Heart left ventricle (tissue), 13 donors: ENCODE measurements at regions not wholly inside any gene's neighbourhood (a gene's known extent, or its start where the extent isn't known, plus 50 kb on each side); places are given as distances from the start of the nearest gene placed in this dataset.

Source experiments
- CTCF ChIP-seq, 12 donors: fragments of 200-600 bp; sonication (generic) in 4 of 12; IDR thresholded peaks; one replicate each; pipeline versions ENCODE4 v1.5.0 to v1.8.0; 2018 to 2022; ENCODE audit warnings: antibody characterized with exemption in 12 of 12, mild to moderate bottlenecking in 5 of 12
- POLR2A ChIP-seq, 2 donors: fragments of 450-650 bp; IDR thresholded peaks; one replicate each; pipeline ENCODE4 v1.6.1; 2017; ENCODE audit warnings: antibody characterized with exemption in 2 of 2, mild to moderate bottlenecking in 2 of 2, moderate library complexity in 2 of 2
- donor health status: ischemic (EF 13 %, LVEDD 7.1; RV severe dilation, severe dysfunction).
- donor health status: DM: no; HTN: yes; CAD: no.
- donor health status: DM: no; HTN: no; CAD: no.
- donor health status: ischemic (EF 25% LVEDD 6.9; RV normal size, moderate dysfunction).
- donor health status: ischemic (EF 25% LVEDD 5.7; RV mildly dilated, moderate dysfunction).
- donor health status: ischemic (EF 35%, LVEDD 5.7; RV mildly dilated, moderate dysfunction).
- donor health status: nonischemic (EF 11% LVEDD 7.7; RV severe dilation, severe dysfunction).
- donor health status: DM: yes; HTN: yes; CAD: no.
- donor health status: PGD.
- donor health status: ischemic (EF 29% LVEDD 5.4; RV normal size, mild dysfunction).
- donor health status: nonischemic (EF 23%, LVEDD 6.1; RV moderate dilation, normal function).

DNA sequence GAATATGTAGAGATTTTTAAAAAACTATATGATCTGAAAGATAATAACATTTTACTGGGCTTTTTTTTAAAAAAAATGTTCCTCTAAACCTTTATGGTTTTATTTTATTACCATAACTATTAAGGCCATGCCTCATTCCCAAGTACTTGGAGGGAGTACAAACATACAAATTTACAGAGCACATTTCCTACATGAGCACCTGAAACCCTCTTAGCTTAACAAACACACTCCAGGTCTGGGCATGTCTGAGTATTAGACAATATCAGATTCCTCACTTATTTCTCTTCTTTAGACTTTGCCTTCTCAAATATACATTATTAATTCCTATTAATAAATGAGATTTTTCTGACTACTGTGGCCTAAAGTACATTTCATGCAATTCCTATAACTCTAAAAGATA is 319.2 kb downstream of the SLCO4C1 start:
- TF ChIP-seq CTCF (IDR thresholded peaks at IDR 0.05) (no peak), POLR2A (IDR thresholded peaks at IDR 0.05) (no peak)
